Sigmoid colon (tissue), 4 donors: ENCODE measurements at regions not wholly inside any gene's neighbourhood (a gene's known extent, or its start where the extent isn't known, plus 50 kb on each side); places are given as distances from the start of the nearest gene placed in this dataset.

Source experiments
- CTCF ChIP-seq, 4 experiments: fragments of 450-650 bp in 3 of 4; fragments of 200-600 bp in 1 of 4; IDR thresholded peaks; one replicate each; pipeline ENCODE4 v1.5.1; 2016 to 2019; ENCODE audit warnings: antibody characterized with exemption in 4 of 4, mild to moderate bottlenecking in 3 of 4, moderate library complexity in 2 of 4
- EP300 ChIP-seq, 4 donors: sonication (generic); formaldehyde crosslinking; IDR thresholded peaks; one replicate each; pipeline ENCODE4 v1.6.1; 2017; ENCODE audit warnings: antibody characterized with exemption in 4 of 4
- POLR2A ChIP-seq, 2 donors: fragments of 450-650 bp; IDR thresholded peaks; one replicate each; pipeline ENCODE4 v1.6.1; 2016; ENCODE audit warnings: antibody characterized with exemption in 2 of 2, mild to moderate bottlenecking in 2 of 2, moderate library complexity in 2 of 2

GRCh38 chr20:18971574-18971973, 158.0 kb downstream of the SCP2D1 start:
- no peak for TF ChIP-seq EP300 (IDR thresholded peaks at IDR 0.05)
- TF ChIP-seq CTCF (IDR thresholded peaks at IDR 0.05) = no peak
- no peak for TF ChIP-seq POLR2A (IDR thresholded peaks at IDR 0.05)
